Stimulated activated CD4-positive, alpha-beta T cell treated with anti-CD3 and anti-CD28 coated beads, Interleukin-4, amount 100 ng/mL, for 24 hours (primary cell): ENCODE measurements at regions not wholly inside any gene's neighbourhood (a gene's known extent, or its start where the extent isn't known, plus 50 kb on each side); places are given as distances from the start of the nearest gene placed in this dataset.

Experiments
- DNase-seq: peaks from one replicate; pipeline ENCODE4 v3.0.0-alpha.2; 2020

GRCh38 chr3:101172516-101172915, 147.9 kb downstream of the IMPG2 start:
- no peak for DNase-seq

- no peak for DNase-seq
These were observed 148.6 kb downstream of the IMPG2 start for GRCh38 chr3:101171681-101172191.

- DNase-seq, result no peak
These were observed 149.4 kb downstream of the IMPG2 start for GRCh38 chr3:101170806-101171558.

GRCh38 chr3:101170062-101170771, 150.2 kb downstream of the IMPG2 start:
- DNase-seq, result no peak

- DNase-seq, result no peak
These were observed 150.9 kb downstream of the IMPG2 start for GRCh38 chr3:101169516-101169915.

GRCh38 chr3:101167376-101167775, 153.0 kb downstream of the IMPG2 start:
- DNase-seq, result no peak

- DNase-seq, result no peak
These were observed 154.2 kb downstream of the IMPG2 start for GRCh38 chr3:101166150-101166549.

- DNase-seq, result no peak
These were observed 156.8 kb downstream of the IMPG2 start for GRCh38 chr3:101163554-101163953.

GRCh38 chr3:101159478-101159877, 160.9 kb downstream of the IMPG2 start:
- no peak for DNase-seq

- DNase-seq, result no peak
These were observed 162.0 kb downstream of the IMPG2 start for GRCh38 chr3:101158374-101158773.

GRCh38 chr3:101156787-101157345, 163.5 kb downstream of the IMPG2 start:
- no peak for DNase-seq

- no peak for DNase-seq
These were observed 162.6 kb upstream of the ABI3BP start for GRCh38 chr3:101155825-101156224.

GRCh38 chr3:101154401-101154800, 161.2 kb upstream of the ABI3BP start:
- DNase-seq, result no peak

- no peak for DNase-seq
These were observed 158.2 kb upstream of the ABI3BP start for GRCh38 chr3:101151286-101151913.

- DNase-seq, result no peak
These were observed 157.3 kb upstream of the ABI3BP start for GRCh38 chr3:101150504-101150903.

- DNase-seq, result no peak
These were observed 156.5 kb upstream of the ABI3BP start for GRCh38 chr3:101149707-101150106.

- DNase-seq, result no peak
These were observed 156.0 kb upstream of the ABI3BP start for GRCh38 chr3:101149251-101149650.

- DNase-seq, result no peak
These were observed 154.8 kb upstream of the ABI3BP start for GRCh38 chr3:101148001-101148400.

- no peak for DNase-seq
These were observed 153.7 kb upstream of the ABI3BP start for GRCh38 chr3:101146946-101147345.

- no peak for DNase-seq
These were observed 150.9 kb upstream of the ABI3BP start for GRCh38 chr3:101144105-101144504.

- no peak for DNase-seq
These were observed 149.8 kb upstream of the ABI3BP start for GRCh38 chr3:101143012-101143411.

- DNase-seq, result no peak
These were observed 148.9 kb upstream of the ABI3BP start for GRCh38 chr3:101142160-101142559.

GRCh38 chr3:101141135-101141534, 147.9 kb upstream of the ABI3BP start:
- DNase-seq, result no peak
